GM18498 (cell line): ENCODE measurements at regions not wholly inside any gene's neighbourhood (a gene's known extent, or its start where the extent isn't known, plus 50 kb on each side); places are given as distances from the start of the nearest gene placed in this dataset.
"Not testable (repeated sequence)": the region's sequence is repeated elsewhere in the genome, so short reads cannot be mapped to it uniquely, and the experiment has no call there.

Source experiments
- ATAC-seq: cut with Tn5 transposase; IDR thresholded peaks from one replicate; pipeline ENCODE4 v1.9.1; 2021; ENCODE audit warnings: mild to moderate bottlenecking, moderate library complexity; ENCODE audit not compliant: unreplicated experiment

- no peak for ATAC-seq
Measured at GRCh38 chr7:109391240-109391639, 821.6 kb downstream of the DNAJB9 start.

DNA sequence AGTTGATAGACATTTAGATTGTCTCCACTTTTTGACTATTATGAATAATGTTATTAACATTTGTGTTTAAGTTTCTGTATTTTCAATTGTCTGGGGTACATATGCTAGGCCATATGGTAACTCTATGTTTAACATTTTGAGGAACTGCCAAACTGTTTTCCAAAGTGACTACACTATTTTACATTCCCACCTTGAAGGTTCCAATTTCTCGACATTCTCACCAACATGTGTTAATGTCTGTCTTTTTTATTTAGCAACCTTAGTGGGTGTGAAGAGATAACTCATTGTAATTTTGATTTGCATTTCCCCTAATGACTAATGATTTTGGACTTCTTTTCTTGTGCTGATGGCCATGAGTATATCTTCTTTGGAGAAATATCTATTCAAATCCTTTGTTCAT lies 832.4 kb downstream of the DNAJB9 start:
- ATAC-seq, result no peak

DNA sequence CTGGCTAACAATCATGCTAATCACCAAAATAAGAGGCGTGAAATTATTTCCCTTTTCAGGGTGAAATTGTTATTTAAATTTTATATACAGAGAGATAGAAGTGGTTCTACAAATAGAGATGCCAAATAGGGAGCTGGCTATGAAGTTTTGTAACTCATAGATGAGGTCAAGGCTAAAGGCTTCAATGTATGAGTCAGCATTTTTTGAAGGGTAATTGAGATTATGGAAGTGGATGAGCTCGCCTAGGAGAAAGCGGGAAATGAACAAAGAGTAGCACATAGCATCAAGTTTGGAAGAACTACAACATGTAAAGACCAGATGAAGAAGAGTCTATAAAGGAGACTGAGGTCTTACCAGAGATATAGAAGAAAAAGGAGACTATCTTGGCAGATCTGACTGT lies 838.1 kb downstream of the DNAJB9 start:
- no peak for ATAC-seq

- ATAC-seq, result no peak
Measured at GRCh38 chr7:109437957-109438356, 868.3 kb downstream of the DNAJB9 start.

DNA sequence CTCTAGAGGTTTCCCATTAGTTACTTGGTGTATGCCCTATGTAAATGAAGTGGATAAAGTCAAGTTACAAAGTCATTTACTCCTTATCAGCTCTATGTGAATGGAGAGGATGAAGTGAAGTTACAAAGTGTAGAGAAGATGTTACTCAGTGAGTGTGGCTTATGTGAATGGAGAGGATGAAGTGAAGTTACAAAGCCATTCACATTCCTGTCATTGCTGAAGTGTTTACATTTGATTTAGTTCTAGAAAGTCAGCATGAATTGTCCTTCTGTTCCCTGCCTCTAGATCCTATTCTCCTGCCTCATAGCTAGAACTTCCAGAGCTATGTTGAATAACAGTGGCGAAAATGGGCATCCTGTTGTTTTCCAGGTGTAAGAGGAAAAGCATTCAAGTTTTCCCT lies 880.1 kb downstream of the DNAJB9 start:
- no peak for ATAC-seq

- ATAC-seq, result no peak
Measured at GRCh38 chr7:109456116-109456515, 886.4 kb downstream of the DNAJB9 start.

- no peak for ATAC-seq
Measured at GRCh38 chr7:109460296-109460695, 890.6 kb downstream of the DNAJB9 start.

DNA sequence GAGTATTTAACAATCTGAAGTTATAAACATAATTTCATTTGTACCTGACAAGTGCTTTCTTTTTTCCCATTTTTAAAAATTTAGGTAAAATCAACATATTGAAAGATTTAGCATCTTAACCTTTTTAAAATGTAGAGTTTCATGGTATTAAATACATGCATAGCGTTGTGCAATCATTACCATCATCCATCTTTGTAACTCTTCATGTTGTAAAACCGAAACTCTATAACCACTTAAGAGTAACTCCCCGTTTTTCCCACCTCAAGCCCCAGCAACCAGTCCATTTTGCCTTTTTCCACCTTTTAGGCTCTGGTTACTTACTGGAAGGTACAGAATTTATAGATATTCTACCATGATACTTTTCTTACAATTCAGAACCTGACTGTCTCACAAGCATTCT lies 892.5 kb downstream of the DNAJB9 start:
- ATAC-seq, result no peak

DNA sequence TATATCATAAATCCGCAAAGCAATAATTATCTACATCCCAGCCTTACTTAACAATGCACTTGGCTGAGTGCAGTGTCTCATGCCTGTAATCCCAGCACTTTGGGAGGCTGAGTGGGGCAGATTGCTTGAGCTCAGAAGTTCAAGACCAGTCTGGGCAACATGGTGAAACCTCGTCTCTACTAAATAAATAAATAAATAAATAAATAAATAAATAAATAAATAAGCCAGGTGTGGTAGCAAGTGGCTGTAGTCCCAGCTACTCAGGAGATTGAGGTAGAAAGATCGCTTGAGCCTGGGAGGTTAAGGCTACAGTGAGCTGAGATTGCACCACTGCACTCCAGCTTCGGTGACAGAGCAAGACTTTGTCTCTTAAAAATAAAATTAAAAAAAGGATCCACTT lies 898.1 kb downstream of the DNAJB9 start:
- ATAC-seq, result not testable (repeated sequence)

DNA sequence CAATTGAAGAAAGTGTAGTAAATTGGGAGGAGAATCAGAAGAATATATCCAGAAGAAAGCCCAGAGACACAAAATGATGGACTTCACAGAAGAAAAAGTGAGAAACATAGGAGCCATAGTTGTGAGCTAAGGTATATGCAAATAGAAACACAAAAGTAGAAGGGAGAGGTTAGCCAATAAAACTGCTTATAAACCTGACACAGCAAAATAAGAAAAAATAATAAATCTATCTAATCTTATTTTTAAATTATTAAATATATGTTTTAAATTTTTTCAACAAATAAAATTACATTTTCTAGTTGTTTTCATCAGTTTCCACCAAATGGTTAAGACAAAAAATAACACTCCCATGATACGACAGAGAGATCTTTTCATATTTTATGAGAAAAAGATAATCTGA lies 903.5 kb downstream of the DNAJB9 start:
- no peak for ATAC-seq

GRCh38 chr7:109476409-109476808 lies 906.7 kb downstream of the DNAJB9 start:
- no peak for ATAC-seq

DNA sequence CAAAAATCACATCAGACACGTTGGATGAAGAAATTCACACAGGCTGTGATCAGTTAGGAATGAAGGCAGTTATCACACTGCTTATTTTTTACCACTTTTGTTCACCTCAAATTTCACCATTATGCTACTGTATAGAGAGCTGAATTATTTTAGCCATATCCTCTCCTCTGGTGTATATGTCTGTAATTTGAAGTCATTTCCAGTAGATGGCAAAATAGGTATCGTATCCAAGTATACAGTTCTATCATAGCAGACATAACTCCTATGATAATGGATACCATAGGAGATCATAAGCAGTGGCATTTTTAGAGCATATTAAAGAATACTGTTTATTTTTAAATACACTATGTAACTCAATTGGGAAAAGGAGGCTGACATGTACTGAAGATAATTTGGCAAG lies 909.7 kb downstream of the DNAJB9 start:
- no peak for ATAC-seq

GRCh38 chr7:109490607-109491006 lies 920.9 kb downstream of the DNAJB9 start:
- ATAC-seq, result not testable (repeated sequence)

- ATAC-seq, result no peak
Measured at GRCh38 chr7:109497053-109497452, 927.4 kb downstream of the DNAJB9 start.

DNA sequence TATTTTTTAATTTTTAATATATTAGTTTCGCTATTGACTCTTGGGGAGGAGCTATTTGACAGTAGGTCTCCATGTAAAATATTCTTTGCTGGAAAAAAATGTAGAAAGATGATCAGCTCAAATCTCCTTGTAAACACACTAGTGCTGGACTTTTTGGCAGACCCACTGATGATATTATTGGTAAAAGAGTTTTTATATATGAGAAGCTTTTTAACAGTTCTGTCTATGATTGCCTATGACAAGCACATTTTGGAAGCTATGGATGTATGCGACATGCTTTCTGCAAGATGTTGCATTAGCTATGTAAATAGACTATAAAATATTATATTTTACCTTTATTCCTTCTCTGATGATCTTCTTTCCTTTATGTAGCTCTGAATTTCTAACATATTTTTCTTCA lies 928.5 kb downstream of the DNAJB9 start:
- ATAC-seq, result no peak

GRCh38 chr7:109503421-109503820 lies 933.7 kb downstream of the DNAJB9 start:
- ATAC-seq, result no peak

DNA sequence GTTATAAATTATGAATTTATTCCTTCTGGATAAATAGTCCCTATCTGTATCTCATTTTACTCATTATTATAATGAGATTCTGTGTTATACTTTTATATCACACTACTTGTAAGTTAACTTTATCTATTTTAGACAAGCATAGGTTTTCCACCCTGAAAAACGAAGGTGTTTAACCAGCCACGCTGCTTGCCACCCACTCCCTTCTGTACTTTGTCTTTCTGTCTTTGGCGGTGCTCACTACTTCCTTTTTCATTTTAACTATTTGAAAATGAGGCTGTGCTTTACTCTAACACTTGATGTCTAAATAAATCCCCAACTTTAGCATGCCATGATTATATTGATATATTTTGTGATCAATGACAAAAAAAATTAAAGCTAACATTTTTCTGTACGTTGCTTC lies 952.9 kb downstream of the DNAJB9 start:
- no peak for ATAC-seq

GRCh38 chr7:109527833-109528232 lies 958.2 kb downstream of the DNAJB9 start:
- ATAC-seq, result no peak

DNA sequence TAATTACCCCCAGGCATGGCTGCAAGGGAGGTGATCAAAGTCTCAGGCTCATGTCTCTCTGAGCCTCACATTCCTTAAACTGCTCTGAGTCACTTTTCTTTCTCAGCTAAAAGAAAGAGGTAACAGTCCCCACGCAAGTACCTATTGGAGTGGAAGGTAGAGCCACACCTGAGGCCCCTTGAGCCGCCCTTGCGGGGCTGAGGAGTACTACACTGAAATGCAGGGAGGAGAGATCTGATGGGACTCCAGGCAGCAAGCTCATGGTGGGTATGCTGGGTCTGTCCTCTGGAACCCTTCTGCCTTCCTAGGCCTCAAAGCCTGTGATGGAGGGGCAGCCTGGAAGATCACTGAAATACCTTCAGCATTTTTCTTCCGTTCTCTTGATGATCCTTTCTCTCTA lies 960.0 kb downstream of the DNAJB9 start:
- ATAC-seq, result no peak

- ATAC-seq, result no peak
Measured at GRCh38 chr7:109532262-109532992, 962.8 kb downstream of the DNAJB9 start.

- ATAC-seq, result no peak
Measured at GRCh38 chr7:109545686-109546085, 976.0 kb downstream of the DNAJB9 start.

DNA sequence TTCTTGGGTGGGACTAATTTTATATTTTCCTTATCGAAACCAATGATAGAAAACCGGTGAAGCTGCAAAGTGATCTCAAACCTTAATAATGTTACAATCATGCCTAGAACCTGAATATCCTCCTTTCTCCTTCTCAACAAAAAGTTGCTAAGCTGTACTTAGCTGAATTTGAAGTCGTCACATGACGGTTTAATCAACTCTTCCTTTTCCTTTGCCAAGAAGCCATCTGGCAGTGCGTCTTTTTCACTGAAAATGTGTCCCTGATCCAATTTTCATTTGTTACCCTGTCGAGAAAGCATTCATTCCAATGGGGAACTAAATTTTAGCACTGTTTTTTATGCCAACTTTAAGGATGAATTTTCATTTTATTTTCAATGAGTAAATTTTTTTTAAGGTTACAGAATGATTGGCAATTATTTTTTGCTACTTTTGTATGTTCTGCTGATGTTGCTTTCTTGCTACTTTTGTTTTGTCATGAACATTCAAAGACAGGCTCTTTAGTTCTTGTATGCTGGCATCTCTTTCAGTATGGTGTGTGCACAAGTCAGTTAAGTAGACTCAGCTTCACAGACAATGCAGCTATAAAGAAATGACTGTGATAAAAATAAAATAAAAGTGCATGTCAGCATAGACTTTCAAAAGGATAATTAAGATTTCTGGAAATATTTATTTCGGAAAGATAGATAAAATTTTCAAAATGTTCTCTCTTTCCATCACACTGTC lies 980.0 kb downstream of the DNAJB9 start:
- ATAC-seq, result no peak

GRCh38 chr7:109552017-109552416 lies 982.3 kb downstream of the DNAJB9 start:
- no peak for ATAC-seq
